CD4-positive, alpha-beta T cell (primary cell): ENCODE measurements at regions not wholly inside any gene's neighbourhood (a gene's known extent, or its start where the extent isn't known, plus 50 kb on each side); places are given as distances from the start of the nearest gene placed in this dataset.

Experiments used
- ATAC-seq: fragments of 200-7000 bp; cut with Tn5 transposase; one replicate; pipeline ENCODE4 v1.10.0; 2022; ENCODE audit warnings: mild to moderate bottlenecking; ENCODE audit not compliant: poor library complexity
- CTCF ChIA-PET: fragments of 350-600 bp; sonication (Branson Sonifier 250); formaldehyde crosslinking; loops from one replicate; lab custom pipeline; 2021; ENCODE audit warnings: antibody characterized with exemption, inconsistent platforms; lab: Charles Lee
- POLR2A ChIA-PET: fragments of 350-600 bp; sonication (Branson Sonifier 250); formaldehyde crosslinking; loops from one replicate; lab custom pipeline; 2021; ENCODE audit warnings: antibody characterized with exemption, inconsistent platforms; lab: Charles Lee
- DNase-seq, 14 experiments: peaks; one replicate each; pipeline ENCODE4 v3.0.0-alpha.2; 2013 to 2020; ENCODE audit warnings: mixed read lengths in 2 of 14
- H3K27ac ChIP-seq, 2 donors: one replicate each; pipeline versions ENCODE4 v1.5.1 to v1.7.0; 2013; ENCODE audit warnings: low read length in 2 of 2, low read depth in 1 of 2, mild to moderate bottlenecking in 1 of 2
- H3K27me3 ChIP-seq, 2 experiments: 1 replicate in 1 of 2; 2 replicates in 1 of 2; pipeline versions ENCODE4 v1.6.1 to v1.7.0; 2013; ENCODE audit warnings: low read length in 2 of 2, control low read depth in 1 of 2, mild to moderate bottlenecking in 1 of 2, moderate library complexity in 1 of 2; ENCODE audit not compliant: insufficient read depth in 2 of 2, control insufficient read depth in 1 of 2
- H3K36me3 ChIP-seq: one replicate; pipeline ENCODE4 v1.6.1; 2013; ENCODE audit warnings: low read length, control low read depth; ENCODE audit not compliant: insufficient read depth
- H3K4me1 ChIP-seq: one replicate; pipeline ENCODE4 v1.6.1; 2013; ENCODE audit warnings: low read length, control low read depth; ENCODE audit not compliant: insufficient read depth
- H3K4me3 ChIP-seq: one replicate; pipeline ENCODE4 v1.5.1; 2013; ENCODE audit warnings: mild to moderate bottlenecking, low read length, moderate library complexity
- H3K9me3 ChIP-seq, 2 experiments: 1 replicate in 1 of 2; 2 replicates in 1 of 2; pipeline versions ENCODE4 v1.6.1 to v1.7.0; 2013; ENCODE audit warnings: low read length in 2 of 2, mild to moderate bottlenecking in 2 of 2, control low read depth in 1 of 2, moderate library complexity in 1 of 2; ENCODE audit not compliant: control insufficient read depth in 1 of 2, insufficient read depth in 1 of 2
- H3K27ac Mint-ChIP-seq: one replicate; pipeline ENCODE4 v1.8.0; 2020; ENCODE audit warnings: mixed read lengths
- H3K27me3 Mint-ChIP-seq: one replicate; pipeline ENCODE4 v1.8.0; 2021; ENCODE audit warnings: mixed read lengths
- H3K36me3 Mint-ChIP-seq: one replicate; pipeline ENCODE4 v1.8.0; 2021; ENCODE audit warnings: low read depth, mixed read lengths
- H3K4me1 Mint-ChIP-seq: one replicate; pipeline ENCODE4 v1.8.0; 2021; ENCODE audit warnings: low read depth, mixed read lengths
- H3K4me3 Mint-ChIP-seq: one replicate; pipeline ENCODE4 v1.8.0; 2020; ENCODE audit warnings: mild to moderate bottlenecking, mixed read lengths
- H3K9me3 Mint-ChIP-seq: one replicate; pipeline ENCODE4 v1.8.0; 2020; ENCODE audit warnings: mixed read lengths
- CTCF ChIP-seq: fragments of 200-600 bp; IDR thresholded peaks from one replicate; pipeline ENCODE4 v1.8.0; 2022; ENCODE audit warnings: antibody characterized with exemption, mild to moderate bottlenecking
- intact Hi-C, 2 experiments: fragments of 100-400 bp; cut with DNase I in 1 of 2; cut with micrococcal nuclease in 1 of 2; formaldehyde crosslinking; loops; one replicate each; pipeline versions ENCODE4 v1.15.1 to v1.9.0; 2023 to 2025; cut with DNase I, micrococcal nuclease

- DNase-seq (no peak), ATAC-seq (no peak)
- Mint-ChIP-seq H3K9me3 (peaks cover 5% of the 10 kb centered on the region), H3K4me1 (no peaks in the 10 kb centered on the region), H3K27me3 (no peaks in the 10 kb centered on the region), H3K4me3 (no peak overlapping the region), H3K27ac (no peak overlapping the region), H3K36me3 (no peaks in the 10 kb centered on the region)
- Histone ChIP-seq H3K27ac (no peak overlapping the region), H3K9me3 (peaks cover 4 to 15% of the 10 kb centered on the region in 2 experiments), H3K36me3 (no peaks in the 10 kb centered on the region), H3K4me1 (no peaks in the 10 kb centered on the region), H3K27me3 (no peaks in the 10 kb centered on the region), H3K4me3 (no peak overlapping the region)
- POLR2A ChIA-PET, result no interaction called here
- no peak for TF ChIP-seq CTCF
- CTCF ChIA-PET, result no interaction called here
- intact Hi-C loops, result no loop called here
These were observed 958.4 kb downstream of the TYW1 start for GRCh38 chr7:67955061-67955460.

- Histone ChIP-seq H3K4me3 (no peak overlapping the region), H3K27me3 (no peaks in the 10 kb centered on the region), H3K4me1 (no peaks in the 10 kb centered on the region), H3K27ac (no peak overlapping the region), H3K36me3 (no peaks in the 10 kb centered on the region), H3K9me3 (peaks cover 9 to 14% of the 10 kb centered on the region in 2 experiments)
- H3K36me3 Mint-ChIP-seq, result no peaks in the 10 kb centered on the region
- intact Hi-C loops, result no loop called here
- no peak overlapping the region for H3K4me3 Mint-ChIP-seq
- peaks cover 3% of the 10 kb centered on the region for H3K9me3 Mint-ChIP-seq
- ChIA-PET CTCF (no interaction called here), POLR2A (no interaction called here)
- H3K4me1 Mint-ChIP-seq, result no peaks in the 10 kb centered on the region
- ATAC-seq, result no peak
- no peaks in the 10 kb centered on the region for H3K27me3 Mint-ChIP-seq
- no peak for DNase-seq
- no peak overlapping the region for H3K27ac Mint-ChIP-seq
- no peak for TF ChIP-seq CTCF
These were observed 966.2 kb downstream of the TYW1 start for GRCh38 chr7:67962863-67963262.

- H3K4me3 Mint-ChIP-seq, result no peak overlapping the region
- no peaks in the 10 kb centered on the region for H3K27me3 ChIP-seq
- H3K4me1 ChIP-seq, result no peaks in the 10 kb centered on the region
- H3K36me3 Mint-ChIP-seq, result no peaks in the 10 kb centered on the region
- no peaks in the 10 kb centered on the region for H3K36me3 ChIP-seq
- ChIA-PET POLR2A (no interaction called here), CTCF (no interaction called here)
- H3K4me3 ChIP-seq, result no peak overlapping the region
- peaks cover 4% of the 10 kb centered on the region for H3K9me3 Mint-ChIP-seq
- no peak for DNase-seq
- H3K27ac ChIP-seq, result no peak overlapping the region
- H3K27me3 Mint-ChIP-seq, result no peaks in the 10 kb centered on the region
- intact Hi-C loops, result no loop called here
- no peak for ATAC-seq
- no peaks in the 10 kb centered on the region for H3K4me1 Mint-ChIP-seq
- no peak overlapping the region for H3K27ac Mint-ChIP-seq
- peaks cover 4 to 9% of the 10 kb centered on the region in 2 experiments for H3K9me3 ChIP-seq
- no peak for TF ChIP-seq CTCF
These were observed 979.9 kb downstream of the TYW1 start for GRCh38 chr7:67976490-67976889.
